NCI-H1436 treated with DMSO at 0.1 percent for 48 hours (cell line): ENCODE measurements at regions not wholly inside any gene's neighbourhood (a gene's known extent, or its start where the extent isn't known, plus 50 kb on each side); places are given as distances from the start of the nearest gene placed in this dataset.

ENCODE experiments used
- DNase-seq: peaks from one replicate; lab custom pipeline; 2025; lab: John Stamatoyannopoulos, UW

DNA sequence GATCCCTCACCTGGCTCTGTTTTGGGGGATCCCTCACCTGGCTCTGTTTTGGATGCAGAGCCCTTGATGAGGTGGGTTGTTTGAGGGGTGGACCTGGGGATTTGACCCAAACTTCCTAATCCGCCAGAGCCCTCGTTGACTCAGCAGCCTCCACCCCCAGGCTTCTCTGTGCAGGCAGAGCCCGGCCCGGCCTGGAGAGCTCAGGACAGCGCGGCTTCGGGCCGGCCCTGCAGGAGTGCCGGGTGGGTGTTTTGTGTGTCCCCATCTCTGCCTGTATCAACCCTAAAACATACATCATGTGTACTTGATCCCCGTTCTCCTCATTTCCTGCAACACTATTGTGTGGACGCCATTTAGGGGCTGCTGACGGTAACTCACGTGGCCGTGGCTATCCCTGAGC lies 124.2 kb downstream of the SIK1 start:
- no peak for DNase-seq

DNA sequence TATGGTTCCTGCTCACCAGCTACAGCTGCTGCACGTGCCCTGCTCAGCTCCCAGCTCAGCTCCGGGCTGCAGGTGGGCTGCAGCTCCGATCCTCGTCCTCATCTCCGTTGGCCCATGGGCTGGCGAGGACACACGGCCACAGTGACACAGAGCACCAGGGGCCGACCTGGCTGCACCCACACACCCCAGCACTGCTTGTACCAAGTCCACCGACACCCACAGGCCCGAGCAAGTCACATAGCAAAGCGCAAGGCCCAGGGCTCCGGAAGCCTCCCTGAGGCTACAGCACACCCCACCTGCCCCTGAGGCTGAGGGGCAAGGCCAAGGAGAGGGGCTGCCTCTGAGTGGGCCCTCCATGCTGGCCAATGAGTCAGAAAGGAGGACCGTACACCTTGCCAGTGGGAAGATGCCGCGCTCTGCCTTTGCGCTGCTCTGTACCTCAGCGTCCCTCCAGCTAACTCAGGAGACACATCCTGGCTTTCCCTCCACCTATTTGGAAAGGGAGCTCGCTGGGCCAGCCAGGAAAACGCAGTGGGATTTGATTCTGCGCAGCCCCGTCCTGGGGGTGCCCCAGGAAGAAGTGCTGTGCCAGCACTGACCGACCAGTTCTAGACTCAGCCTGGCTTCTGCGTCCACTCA lies 124.8 kb downstream of the SIK1 start:
- DNase-seq, result no peak

DNA sequence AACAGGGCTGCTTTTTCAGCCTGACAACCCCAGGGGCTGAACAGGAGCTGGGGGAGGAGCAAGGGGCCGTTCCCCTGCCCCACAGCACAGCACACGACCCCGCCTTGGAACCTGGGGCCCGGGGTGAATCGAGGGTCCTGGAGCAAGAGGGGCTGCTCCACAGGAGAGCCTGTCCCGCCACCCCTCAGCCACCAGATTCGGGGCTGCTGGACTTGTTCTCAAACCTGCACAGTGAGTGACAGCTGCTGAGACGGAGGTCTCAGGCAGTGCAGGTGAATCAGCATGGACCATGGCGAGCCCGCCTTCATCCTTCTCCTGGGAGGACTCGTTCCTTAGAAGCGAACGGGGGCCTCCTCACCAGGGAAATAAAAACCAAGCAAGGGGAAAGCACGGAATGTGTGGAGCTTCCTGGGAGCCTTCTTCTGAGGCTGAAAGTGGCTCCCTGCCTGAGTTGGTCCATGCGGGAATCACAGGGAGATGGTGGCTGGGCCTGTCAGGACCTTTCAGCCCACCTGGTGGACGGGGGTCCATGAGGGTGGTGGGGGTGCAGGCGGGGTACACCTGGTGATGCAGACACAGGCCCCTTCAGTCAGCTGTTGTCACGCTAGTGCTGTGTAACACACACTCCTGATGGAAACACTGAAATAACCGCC lies 125.4 kb downstream of the SIK1 start:
- no peak for DNase-seq

DNA sequence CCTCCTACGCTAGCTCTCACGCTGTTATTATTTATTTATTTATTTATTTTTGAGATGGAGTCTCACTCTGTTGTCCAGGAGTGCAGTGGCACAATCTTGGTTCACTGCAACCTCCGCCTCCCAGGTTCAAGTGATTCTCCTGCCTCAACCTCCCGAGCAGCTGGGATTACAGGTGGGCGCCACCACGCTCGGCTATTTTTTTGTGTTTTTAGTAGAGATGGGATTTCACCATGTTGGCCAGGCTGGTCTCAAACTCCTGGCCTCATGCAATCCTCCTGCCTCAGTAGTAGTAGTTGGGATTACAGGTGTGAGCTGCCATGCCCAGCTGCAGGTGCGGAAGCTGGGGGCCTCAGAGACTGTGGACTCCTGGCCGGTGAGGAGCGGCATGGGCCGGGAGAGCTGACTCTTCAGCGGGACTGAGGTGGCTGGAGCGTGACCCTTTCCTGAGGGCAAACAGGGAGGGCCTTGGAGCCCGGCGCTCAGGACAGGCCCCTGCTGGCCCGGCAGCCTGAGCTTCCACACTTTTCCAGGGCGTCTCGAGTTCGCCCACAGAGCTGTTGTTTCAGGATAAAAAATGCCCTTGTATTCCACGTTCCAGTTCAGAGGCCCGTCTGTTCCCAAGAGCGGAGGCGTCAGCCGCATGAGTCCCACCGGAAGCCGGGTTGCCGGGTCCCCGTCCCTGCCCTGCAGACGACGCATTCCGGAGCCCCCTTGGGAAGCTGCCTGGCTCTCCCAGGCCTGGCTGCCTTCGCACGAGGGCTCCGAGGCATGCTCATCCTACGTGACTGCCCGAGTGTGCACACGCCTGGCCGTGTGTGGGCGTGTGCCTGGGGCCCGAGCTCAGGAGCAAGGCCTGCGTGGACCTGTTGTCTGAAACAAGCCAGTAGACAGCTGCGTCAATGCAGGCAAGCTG lies 126.2 kb downstream of the SIK1 start:
- no peak for DNase-seq

DNA sequence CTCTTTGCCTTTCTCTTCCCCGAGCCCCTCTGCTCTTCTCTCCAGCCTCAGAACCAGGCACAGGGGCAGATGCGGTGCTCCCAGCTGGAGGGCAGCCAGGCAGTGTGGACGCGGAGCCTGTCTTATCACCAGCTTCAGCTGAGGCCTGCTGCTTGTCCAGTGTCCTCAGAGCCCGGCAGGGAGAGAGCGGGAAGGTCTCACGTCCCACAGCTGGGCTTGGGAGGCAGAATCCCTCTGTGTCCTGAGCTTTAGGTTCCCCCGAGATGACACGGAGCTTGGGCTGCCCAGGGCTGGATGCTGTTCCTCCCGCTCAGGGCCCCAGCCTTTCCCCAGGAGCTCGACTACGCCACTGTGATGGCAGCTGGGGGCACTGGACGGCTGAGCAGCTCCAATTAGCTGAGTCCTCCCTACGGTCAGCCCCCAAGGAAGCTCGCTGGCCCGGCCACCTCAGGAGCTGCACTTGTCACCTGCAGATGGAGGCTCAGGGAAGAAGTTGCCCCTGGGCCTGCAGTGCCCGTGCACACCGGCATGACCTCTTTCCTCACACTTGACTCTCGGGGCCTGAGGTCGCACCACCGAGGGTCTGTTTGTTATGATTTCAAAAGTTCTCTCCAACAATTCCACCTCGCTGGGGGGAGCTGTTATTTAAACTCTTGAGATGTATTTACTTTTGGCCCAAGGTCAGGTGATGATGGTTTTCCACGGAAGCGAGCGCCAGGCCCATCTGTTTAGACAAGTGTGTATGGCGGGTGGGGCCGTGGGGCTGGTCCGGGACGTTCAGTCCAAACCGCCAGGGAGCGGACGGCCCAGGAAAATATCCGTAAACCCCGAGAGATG lies 127.3 kb downstream of the SIK1 start:
- DNase-seq, result no peak

DNA sequence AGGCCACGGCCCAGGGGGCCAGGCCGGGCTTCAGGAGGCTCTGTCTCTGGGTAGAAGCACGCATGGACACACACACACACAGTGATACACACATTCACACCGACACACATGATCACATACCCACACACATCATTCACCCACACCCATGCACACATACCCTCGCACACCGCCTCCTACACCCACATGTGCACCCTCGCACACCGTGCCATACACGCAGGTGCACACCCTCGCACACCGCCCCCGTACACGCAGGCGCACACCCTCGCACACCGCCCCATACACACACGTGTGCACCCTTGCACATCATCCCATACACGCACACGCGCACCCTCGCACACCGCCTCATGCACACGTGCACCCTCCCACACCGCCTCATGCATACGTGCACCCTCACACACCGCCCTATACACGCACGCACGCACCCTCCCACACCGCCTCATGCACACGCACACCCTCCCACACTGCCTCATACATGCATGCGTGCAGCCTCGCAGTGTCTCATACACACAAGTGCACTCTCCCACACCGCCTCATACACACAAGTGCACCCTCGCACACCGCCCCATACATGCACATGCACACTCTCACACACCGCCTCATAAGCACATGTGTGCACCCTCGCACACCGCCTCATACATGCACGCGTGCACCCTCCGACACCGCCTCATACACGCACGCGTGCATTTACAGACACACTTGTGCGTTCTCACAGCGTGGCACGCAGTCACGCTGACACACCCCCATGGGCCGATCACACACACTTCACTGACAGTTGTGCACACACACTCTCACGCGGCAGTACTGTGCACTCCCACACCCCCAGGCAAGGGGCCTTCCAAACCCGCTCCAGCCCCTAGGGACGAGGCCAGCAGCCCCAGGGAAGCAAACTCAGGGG lies 128.1 kb downstream of the SIK1 start:
- no peak for DNase-seq

DNA sequence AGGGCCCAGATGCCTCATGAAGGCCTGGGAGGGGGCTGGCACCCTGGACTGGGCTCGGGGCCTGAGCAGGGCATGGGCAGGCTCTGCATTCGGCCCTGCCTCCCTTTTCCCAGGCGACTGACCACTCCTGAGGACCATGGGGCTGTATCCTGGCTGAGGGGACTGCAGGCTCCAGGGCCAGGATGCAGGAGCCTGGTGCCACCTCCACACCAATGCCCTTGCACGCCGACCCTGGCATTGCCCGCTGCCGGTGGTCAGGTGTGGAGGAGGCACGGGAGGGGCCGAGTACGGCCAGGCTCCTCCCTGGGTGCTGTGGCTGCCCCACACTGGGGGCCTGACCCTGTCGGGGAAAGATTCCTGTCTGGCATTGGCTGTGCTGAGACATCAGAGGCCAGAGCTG lies 128.9 kb downstream of the SIK1 start:
- DNase-seq, result no peak

DNA sequence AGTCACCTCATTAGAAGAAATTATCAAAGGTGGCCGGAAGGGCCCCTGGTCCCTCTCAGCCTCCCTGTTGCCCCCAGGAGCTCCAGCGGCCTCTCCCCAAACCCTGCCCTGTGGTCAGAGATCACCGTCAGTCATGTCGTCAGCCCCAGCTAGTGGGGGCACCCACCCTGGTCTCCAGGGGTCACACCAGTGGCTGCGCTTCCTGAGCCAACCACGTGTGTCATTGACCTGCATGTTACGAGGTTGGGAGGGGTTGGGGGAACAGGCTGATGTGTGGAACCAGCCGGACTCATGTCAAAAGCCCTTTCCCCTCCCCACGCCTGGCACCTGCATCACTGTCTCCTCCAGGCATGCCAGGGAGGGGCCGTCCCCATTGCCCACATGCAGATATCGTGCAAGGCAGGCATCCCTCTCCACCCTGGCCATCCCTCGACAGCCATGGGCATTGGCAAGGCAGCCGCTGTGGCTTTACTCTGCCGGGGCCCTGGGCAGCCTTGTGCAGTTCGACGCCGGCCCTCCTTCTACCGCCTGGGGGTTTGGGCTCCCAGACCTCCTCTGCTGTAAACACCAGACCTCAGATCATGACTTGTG lies 128.7 kb downstream of the CRYAA start:
- no peak for DNase-seq

DNA sequence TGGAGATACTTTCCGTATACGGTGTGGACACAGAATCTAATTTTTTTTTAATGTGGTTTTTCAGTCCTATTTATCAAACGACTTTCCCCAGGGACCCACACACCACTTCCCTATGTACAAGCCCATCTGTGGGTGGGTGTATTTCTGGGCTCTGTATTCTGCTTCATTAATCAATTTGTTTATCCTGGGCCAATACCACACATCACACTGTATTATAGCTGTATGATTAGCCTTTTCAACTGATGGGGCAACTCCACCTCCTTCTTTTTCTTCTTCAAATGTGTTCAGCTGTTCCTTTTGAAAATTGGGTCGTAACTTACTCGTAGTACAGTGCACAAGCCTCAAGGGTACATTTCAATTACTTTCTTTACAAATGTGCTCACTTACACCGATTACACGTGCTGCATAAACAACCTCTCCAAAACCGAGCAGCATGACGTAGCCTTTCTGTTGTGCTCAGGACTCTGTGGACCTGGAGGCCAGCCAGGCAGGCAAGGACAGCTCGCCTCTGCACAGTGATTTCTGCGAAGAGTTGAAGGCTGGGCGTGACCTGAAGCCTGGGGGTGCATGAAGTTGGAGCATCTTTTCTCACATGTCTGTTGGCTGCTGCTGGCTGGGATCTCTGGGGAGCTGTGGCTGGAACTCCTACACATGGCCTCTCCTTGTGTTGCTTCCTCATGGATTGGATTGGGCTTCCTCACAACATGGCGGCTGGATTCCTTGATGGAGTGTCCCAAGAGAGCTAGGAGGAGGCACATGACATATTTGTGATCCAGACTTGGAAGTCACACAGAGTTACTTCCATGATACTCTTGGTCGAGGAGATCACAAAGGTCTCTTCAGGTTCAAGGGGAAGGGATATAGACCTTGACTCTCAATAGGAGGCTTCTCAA lies 126.5 kb downstream of the CRYAA start:
- peak; percentile 94 for DNase-seq

DNA sequence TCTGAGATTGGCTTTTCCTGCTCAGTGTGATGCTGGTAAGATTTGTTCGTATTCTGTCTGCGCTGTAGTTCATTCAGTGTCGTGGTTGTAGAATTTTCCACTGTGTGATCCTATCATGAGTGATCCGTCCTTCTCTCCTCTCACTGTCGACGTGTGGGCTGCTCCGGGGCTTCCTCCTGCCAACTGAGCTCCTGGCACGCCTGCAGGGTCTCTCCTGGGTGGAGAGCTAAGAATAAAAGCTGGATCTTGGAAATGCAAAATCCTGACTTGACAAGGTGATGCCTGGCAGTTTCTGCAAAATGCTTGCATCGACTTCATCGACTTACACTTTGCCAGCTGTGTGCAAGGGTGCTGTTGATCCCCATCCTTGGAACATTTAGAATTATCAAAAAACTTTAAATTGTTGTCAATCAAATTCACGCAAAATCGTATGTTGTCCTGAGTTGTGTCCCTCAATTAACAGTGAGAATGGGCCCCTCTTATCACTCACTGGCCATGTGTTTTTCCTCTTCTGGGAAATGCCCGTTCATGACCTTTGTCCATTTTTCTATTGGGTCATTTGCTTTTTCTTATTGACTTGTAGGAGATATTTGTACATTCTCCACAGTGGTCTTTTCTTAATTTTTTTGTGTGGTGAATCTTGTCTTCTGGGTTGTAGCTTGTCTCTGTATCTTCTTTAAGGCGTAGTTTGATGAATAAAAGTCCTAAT lies 125.5 kb downstream of the CRYAA start:
- no peak for DNase-seq

DNA sequence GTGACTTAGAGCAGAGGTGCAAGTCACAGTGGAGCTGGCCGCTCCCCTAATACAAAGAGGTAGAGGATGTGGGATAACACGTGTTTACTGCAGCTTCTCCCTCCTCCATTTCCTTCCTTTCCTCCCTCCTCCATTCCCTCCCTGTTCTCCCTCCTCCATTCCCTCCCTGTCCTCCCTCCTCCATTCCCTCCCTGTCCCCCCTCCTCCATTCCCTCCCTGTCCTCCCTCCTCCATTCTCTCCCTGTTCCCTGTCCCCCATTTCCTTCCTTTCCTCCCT lies 124.0 kb downstream of the CRYAA start:
- no peak for DNase-seq

DNA sequence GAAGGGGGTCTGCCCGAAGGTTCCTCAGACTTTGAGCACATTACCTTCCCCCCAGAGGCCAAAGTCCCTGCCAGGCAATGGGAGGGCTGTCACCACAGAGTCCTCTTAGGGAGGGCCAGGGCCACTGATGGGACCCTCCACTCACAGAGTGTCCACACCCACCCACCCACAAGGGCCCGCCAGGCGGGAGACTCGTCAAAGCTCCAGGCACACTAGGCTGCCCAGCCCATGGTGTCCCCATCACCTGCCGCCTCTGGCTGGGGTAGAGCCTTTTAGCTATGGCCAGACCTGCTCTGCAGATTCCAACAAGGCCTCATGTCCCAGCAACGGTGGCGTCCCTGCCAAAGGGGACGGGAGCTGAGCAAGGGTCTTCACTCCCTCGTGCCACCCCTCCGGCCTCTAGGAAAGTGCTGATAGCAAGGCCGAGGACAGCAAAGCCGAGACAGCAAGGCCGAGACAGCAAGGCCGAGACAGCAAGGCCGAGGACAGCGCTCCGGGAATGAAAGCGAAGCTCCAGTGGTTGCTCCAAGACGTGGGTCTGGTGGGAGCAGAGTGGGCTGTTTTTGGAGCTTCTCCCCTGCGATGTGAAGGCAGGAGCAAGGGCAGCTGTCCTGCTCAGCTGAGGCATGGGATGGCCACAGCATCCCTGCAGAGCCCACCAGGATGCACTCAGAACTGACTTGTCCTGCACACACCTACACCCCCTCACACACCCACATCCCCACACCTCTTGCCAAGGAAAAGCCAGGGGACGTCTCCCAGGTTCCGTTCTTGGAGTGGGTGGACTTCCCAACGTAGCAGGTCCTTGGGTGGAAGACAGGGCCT lies 123.4 kb downstream of the CRYAA start:
- DNase-seq, result no peak

DNA sequence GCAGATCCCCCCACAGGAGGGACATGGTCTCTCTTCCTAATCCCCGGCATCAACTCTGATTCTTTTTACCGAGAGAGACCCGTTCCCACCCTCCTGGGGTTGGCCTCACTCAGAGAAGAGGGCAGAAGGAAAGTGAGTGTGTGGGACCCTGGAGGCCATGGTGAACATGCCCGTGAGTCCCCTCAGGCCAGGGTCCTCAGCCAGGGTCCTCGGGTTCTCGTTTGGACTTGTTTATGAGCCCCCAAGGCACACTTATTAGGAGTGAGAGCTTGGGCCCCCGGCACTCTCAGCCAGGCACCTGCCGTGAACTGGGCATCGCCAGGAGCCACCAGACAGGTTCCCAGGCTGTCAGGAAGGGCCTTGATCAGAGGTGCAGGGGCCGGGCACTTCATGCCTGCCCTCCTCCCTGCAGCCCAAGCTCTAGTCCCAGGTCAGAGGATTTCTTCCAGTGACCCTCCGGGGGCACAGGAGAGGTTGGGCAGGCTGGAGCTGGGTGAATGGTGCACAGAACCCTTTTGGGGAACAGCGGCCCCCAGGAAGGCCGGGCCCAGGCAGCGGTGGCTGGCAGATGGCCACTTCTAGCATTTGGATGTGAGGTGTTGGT lies 122.6 kb downstream of the CRYAA start:
- DNase-seq, result no peak

DNA sequence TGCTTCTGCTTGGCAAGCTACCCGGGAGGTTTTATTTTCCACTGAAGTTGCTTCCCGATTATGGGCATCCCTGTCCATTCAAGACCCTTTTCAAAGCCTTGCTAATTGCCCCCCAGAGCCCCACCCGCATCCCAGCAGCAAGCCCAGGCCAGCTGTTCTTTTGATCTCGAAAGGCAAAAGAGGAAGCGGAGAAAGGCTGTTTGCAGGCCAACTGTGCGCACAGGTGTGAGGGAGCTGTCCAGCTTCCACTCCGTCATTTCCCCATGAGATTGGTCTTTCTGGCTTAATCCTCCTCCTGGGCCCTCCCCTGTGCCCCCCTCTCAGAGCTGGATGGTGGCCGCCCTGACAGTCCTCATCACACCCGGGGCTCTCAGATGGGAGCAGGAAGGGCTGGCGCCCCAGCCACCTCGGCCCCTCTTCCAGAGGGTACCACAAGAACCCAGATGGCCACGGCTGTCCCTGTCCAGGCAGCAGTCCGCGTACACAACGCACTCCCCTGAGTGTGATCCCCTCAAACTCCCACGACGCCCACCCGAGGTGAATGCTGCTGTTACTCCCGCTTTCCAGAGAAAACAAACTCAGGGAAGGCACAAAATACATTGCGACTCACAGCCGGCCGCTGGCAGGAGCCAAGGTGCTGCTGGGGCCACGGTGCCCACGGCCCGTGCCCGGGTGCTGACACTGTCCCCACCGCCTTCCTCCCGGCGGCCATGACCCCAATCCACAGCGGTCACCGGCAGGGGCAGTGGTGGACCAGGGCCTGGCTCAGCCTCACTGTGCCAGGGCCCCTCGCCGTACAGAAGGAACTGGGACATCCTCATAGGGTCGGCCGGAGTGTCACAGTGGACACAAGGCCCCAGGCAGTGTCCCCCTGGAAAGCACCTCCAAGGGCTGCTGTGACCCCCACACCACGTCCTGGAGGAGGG lies 121.9 kb downstream of the CRYAA start:
- no peak for DNase-seq

DNA sequence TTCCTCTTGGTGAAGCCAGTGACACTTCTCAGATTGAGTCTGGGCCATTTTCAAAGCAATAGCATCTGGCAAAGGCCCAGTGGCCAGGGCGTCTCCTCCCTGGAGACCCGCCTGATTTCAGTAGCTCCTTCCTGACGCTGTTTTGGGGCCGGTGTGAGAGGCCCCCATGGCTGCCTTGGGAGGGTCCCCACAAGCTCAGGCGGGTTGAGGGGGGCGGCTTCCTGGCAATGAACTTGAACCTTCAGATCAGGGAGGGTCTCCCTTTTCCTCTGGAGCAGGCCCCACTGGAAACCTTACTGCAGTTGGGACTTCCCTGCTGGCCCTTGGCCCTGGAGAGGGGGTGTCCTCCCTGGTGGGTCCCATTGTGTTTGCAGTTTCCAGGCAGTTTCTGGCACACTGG lies 121.2 kb downstream of the CRYAA start:
- no peak for DNase-seq

DNA sequence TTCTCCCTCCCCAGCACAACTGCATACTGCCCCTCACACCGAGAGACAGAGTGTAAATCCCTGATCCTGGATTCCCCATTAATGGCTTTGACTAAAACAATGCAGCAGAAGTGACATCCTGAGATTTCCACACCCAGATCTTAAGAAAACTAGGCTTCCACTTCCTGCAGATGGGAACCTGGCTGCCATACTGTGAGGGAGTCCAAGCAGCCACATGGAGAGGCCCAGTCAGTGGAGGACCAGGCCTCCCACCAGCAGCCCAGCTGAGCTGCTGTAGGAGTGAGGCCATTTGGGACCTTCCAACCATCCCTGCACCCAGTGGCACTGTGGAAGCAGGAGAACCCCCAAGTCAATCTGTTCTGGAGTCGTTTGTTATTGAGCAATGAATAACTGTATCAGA lies 120.6 kb downstream of the CRYAA start:
- DNase-seq, result no peak
